ENCODE measurements at regions not wholly inside any gene's neighbourhood (a gene's known extent, or its start where the extent isn't known, plus 50 kb on each side); places are given as distances from the start of the nearest gene placed in this dataset.
A peak's percentile ranks its signal among the peaks of the same experiment; 100 is the strongest.
"Not testable (repeated sequence)": the region's sequence is repeated elsewhere in the genome, so short reads cannot be mapped to it uniquely, and the experiment has no call there.

DNA sequence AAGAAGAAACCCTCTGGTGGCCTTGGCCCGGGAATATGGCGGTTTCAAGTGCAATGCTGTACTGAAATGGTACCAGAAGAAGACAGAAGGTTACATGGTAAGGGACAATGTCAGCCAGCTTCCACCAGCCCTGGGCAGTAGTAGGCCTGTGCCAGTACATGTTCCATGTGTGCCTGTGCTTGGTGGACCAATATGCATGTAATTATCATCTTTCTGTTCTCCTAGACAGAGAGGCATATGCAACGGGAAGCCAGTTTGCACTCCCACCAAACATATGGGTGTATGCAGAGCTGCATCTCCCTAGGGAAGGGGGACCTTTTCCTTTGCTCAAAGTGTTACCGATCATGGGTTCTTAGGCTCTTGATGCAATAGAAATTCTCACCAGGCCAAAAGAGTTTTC, 80.9 kb upstream of the ADORA2B start:
- not testable (repeated sequence) for DNase-seq (ENCODE audit: low spot score)

DNA sequence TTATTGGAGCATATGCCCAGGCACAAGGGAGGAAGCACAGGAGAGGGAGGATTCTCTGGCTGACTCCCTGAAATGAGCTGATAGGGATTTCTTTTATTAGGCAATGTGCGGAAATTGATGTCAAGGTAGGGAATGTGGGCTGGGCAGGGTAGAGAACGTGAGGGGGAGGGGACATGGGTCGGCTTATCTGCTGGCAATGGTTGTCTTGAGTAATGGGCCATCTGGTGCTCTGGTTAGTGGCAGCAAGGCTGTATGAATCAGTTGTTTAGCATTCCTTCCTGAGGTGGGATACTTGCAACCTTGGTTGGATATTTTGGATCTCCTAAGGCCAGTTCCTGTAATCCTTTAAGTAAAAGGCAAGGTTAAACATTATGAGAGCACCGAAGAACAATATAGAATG, 80.5 kb upstream of the ADORA2B start:
- DNase-seq (ENCODE audit: low spot score), result not testable (repeated sequence)

DNA sequence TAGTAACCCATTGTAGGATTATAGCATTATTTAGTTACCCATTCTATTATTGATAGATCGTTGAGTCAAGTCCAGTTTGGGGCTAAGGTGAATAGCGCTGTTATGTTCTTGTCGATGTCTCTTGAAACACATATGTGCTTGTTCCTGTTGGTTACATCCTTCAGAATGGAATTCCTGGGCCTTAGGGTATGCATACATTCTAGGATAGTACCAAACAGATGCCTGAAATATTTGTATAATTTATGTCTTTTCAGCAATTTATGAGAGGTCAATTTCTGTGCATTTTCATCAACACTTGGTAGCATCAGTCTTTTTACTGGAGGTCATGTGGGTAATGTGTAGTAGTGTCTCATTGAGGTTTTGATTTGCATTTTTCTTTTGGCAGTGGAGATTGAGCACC, 78.9 kb upstream of the ADORA2B start:
- not testable (repeated sequence) for DNase-seq (ENCODE audit: low spot score)

DNA sequence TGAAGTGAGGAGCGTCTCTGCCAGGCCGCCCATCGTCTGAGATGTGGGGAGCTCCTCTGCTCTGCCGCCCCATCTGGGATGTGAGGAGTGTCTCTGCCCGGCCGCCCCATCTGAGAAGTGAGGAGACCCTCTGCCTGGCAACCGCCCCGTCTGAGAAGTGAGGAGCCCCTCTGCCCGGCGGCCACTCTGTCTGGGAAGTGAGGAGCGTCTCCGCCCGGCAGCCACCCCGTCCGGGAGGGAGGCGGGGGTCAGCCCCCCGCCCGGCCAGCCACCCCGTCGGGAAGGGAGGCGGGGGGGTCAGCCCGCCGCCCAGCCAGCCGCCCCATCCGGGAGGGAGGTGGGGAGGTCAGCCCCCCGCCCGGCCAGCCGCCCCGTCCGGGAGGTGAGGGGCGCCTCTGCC, 77.6 kb upstream of the ADORA2B start:
- not testable (repeated sequence) for DNase-seq (ENCODE audit: low spot score)

DNA sequence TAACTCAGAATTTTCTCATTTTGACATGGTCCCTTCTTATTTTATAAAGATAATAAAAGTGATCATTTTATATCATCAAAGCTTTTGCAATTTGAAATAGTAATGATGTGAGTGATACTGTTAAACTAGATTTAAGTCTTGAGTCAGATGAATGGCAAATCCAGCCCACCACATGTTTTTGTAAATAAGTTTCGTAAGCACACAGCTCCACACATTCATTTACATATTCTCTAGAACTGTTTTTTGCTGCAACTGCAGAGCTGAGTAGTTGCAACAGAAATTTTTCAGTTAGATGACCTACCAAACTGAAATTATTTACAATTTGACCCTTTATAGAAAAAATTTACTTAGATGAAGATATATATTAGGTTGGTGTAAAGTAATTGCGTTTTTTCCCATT, 75.1 kb upstream of the ADORA2B start:
- DNase-seq (ENCODE audit: low spot score), result not testable (repeated sequence)

DNA sequence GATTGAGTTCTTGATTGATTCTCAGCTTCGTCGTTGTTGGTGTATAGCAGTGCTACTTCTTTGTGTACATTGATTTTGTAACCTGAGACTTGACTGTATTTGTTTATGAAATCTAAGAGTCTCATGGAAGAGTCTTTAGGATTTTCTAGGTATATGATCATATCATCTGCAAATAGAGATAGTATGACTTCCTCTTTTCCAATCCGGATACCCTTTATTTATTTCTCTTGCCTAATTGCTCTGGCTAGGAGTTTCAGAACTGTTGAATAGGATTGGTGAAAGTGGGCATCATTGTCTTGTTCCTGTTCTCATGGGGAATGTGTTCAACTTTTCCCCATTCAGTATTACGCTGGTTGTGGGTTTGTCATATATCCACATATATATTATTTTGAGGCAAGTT, 72.3 kb upstream of the ADORA2B start:
- DNase-seq (ENCODE audit: low spot score), result not testable (repeated sequence)

DNA sequence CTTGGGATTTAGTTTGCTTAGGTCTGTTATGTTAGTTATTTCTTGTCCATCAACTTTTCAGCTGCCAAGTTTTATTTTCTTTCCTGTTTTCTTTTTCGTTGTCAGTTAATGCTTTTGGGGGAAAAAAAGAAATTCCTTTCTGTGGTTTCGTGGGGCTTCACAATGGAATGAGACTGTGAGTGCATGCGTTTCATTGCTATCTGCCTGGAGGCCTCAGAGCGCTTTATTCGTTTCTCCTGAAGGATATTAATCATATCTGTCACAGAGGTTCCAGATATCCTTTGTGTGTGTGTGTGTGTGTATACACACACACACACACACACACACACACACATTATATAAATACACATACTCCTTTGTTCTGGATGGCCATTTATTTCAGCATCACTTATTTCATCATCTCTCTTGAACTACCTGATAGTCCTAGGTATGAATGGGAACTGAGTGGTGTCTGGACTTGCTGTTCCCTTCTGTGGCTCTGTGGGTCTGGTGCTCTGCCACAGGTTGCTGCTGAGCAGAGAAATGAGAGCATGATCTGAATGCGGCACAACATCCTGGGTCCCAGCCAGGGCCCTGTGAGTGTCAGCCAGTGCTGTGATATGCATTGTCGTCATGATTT, 66.9 kb upstream of the ADORA2B start:
- DNase-seq (ENCODE audit: low spot score), result not testable (repeated sequence)

DNA sequence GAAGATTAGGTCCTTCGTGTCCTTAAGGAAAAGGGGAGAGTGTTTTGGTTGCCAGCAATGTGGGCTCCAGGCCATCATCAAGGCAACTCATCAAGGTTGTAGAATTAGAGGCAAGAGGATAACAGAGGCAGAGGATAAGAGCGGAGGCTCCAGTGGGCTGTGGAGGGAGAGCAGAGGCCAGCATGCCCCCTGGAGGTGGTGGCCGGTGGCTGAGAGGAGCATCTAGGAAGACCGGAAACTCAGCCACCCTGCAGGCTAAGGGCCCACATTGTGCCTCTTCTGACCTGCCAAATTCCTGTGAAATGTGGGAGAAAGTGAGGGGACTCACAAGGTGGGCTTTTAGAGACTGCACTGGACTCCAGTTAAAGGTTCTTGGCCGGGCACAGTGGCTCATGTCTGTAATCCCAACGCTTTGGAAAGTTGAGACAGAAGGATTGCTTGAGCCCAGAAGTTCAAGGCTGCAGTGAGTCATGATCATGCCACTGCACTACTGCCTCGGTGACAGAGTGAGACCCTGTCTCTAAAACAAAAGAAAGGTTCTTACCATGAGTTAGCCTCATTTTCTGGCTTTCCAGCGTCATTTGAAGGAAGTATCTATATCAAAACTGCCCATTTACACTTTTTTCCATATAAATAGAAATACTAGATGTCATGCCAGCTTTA, 62.7 kb upstream of the ADORA2B start:
- DNase-seq (ENCODE audit: low spot score), result peak; percentile 2

DNA sequence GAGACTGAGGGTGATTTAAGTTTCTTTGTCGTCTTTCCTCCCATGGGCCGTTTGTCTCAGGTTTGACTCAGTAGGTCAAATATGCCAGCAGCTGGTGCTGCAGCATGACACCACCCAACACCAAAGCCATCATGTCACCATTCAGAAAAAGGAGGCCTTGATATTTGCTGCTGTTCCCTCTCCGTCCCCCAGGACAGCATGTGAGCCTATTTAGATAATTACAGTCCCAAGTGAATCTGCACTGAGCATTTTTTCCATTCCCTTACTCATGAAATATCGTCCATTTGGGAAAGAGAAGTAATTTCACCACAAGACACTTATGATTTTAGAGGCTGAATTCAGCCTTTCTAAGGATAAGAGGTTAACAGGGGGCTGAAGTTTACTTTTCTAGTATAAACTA, 62.2 kb upstream of the ADORA2B start:
- no peak for DNase-seq (ENCODE audit: low spot score)

DNA sequence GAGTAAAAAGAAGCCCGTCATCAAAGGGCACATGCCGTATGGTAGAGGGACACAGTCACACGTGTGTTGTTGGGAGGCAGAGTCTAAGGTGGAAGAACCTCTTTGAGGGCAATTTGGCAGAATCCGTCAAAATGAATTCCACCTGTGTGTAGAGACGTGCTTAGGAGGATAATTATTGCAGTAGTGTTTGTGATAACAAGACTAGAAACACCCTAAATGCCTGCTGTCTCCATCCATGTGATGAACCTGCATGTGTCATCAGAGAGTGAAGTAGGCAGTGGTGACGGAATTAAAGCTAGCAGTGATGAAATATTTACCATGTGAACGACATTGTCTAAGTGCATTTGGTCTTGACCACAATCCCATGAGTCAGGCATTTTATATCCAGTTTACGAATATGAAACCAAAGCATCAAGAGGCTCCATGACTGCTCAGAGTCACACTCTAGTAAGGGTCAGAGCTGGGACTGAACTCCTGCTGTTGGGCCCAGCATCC, 61.3 kb upstream of the ADORA2B start:
- DNase-seq (ENCODE audit: low spot score), result peak; percentile 22

DNA sequence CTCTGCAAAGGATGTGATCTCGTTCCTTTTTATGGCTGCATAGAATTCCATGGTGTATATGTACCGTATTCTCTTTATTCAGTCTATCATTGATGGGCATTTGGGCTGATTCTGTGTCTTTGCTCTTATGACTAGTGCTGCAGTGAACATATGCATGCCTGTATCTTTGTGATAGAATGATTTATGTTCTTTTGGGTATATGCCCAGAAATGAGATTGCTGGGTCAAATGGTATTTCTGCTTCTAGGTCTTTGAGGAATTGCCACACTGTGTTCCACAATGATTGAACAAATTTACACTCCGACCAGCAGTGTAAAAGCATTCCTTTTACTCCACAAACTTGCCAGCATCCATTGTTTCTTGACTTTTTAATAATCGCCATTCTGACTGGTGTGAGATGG, 60.2 kb upstream of the ADORA2B start:
- no peak for DNase-seq (ENCODE audit: low spot score)

DNA sequence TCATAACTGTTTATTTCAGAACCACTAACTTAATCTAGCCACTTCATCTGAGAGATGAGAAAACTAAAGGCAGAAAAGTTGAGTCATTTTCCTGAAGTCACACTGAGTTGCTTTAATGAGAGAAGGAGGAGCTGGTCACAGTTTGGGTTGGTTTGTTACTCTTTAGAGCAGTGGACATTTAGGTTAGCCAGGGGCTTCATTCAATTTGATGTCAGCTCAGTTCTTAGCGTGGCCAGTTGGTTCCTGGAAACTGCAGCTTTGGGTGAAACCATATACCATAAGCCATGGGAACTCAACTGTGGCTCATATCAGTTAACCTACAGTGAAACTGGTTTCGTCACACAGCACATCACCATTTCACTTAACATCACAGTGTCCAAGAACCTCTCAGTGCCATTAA, 59.2 kb upstream of the ADORA2B start:
- DNase-seq (ENCODE audit: low spot score), result no peak

DNA sequence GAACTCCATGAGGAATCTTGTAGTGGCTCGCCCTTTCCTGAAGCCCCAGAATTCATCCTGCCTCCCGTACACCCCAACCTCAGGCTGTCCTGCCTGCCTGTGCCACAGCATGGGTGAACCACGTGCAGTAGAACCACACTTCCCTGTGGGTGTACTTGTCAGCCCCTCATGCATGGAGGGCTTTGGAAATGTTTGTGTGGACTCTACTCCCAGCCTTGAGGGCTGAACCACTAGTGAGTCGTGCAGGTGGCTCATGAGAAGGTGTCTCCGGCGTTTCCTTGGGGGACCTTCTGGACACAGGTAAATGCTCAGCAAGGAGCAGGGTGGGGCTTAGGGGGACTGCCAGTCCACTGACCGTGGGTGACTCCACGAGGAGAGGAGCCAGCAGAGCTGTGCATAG, 58.7 kb upstream of the ADORA2B start:
- DNase-seq (ENCODE audit: low spot score), result no peak

DNA sequence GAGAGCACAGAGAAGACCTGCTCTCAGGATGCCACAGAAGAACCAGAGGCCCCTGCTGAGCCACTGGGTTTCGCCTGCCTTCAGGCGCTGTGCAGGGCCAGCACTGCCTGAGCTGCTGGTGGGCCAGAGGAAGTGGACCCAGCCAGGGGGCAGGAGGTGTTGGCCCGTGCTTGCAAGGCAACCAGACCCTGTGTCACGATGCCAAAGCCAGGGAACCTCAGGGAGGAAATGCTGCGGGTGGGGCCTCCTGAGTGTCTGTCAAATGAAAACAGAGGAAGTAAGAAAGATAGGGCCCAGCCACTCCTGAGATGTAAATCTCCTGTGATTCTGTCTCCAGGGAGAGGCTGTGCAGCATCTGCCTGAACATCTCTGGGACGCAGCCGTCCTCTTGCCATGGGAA, 58.1 kb upstream of the ADORA2B start:
- DNase-seq (ENCODE audit: low spot score), result no peak

DNA sequence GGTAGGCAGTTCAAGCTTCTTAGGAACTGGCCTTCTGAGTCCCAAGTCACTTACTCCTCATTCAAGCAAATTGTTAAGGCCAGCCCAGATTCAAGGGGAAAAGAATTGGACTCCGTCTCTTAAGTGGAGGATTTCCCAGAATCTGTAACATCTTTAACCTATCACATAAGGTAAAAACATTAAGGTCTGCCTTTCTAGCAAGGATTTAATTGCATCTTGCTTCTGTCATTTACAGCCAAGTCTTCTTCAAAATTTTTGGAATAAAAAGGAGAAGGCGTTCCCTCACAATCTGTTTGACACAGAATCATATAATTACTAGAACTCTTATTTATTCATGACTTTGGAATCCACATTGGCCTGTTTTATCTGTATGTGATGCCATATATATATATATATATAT, 56.5 kb upstream of the ADORA2B start:
- no peak for DNase-seq (ENCODE audit: low spot score)

DNA sequence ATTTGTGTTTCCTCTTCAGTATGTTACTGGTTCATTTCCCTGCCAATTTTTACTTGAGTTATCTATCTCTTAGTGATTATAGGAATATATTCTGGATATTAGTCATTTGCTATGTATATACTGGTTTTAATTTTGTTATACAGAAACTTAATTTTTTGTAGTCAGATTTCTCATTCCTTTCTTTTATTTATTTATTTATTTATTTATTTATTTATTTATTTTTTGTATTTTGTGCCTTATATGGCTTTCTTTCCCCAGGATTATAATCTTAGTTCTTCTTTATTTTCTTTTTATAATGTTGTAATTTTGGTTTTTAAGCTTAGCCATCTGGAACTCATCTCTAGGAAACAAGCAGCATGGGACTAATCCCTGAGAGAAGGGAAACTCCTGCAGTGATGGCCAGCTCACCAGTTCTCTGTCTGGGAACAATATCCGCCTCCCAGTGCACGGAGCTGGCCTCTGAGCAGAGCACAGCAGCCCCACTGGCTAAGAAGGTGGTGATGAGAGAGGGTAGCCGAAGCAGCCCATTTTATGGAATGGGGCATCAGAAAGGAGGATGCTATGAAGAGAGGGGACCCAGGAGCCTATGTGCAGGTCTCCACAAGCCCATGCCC, 54.5 kb upstream of the ADORA2B start:
- DNase-seq (ENCODE audit: low spot score), result no peak

DNA sequence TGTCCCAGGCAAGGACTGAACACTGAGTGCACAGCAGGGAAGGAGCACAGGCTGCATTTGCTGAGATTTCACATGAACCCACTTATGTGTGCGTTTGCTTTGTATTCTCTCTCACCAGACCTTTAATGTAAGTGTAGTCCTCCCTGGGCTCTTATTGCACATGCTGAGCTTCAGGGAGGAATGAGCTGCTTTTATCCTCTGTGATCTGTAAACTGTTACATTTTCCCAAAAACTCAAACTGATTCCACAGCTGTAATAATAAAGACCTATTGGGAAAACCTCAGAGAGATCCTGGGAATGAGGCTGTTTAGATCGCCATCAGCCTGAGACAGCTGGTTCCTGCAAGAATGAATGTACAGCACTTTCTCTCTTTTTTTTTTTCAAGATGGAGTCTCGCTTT, 53.6 kb upstream of the ADORA2B start:
- no peak for DNase-seq (ENCODE audit: low spot score)

DNA sequence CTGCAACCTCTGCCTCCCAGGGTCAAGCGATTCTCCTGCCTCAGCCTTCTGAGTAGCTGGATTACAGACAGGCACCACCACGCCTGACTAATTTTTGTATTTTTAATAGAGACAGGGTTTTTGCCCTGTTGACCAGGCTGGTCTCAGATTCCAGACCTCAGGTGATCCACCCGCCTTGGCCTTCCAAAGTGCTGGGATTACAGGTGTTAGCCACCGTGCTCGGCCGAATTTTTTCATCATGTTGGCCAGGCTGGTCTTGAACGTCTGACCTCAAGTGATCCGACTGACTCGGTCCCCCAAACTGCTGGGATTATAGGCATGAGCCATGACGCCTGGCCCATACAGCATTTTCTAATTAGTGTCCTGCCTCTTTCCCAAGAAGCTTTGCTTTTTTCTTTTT, 52.7 kb upstream of the ADORA2B start:
- no peak for DNase-seq (ENCODE audit: low spot score)

DNA sequence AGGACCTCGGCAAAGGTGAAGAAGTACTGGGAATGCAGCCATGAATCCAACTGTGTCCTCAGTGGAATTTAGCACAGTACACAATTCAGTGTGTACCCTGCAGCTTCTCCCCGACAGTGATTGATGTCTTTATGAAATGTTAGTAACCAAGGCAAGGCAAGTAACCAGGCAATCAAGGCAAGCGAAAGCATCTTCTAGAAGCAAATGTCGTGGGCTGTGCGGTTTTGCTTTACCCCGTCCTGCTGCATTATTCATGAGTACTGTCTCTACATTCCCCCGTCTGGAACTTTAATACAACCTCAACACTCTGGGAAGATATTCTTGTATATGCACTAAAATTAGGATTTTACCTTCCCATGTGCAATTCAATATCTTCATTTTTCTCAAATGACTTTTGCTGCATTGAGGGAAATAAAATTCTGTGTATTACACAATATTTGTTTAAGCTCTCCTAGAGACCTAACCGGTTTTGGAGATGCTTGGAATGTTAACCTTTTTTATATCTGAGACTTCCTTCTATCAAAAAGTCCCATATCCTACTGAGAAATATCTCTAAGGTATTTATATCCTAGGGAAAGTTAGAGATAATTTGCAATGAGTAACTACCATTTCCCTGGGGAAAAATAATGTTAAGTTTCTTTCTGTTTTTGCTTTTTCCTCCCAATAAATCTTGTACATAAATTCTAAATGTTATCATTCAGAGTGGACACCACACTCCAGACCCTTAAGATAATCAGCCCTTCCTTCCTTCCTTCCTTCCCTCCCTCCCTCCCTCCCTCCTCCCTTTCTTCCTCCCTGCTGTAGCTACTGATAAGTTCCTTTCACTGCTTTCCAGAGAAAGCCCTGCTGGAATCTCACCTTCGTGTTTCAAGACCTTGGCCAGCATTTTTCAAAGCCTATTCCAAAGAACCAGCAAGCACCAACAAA, 51.9 kb upstream of the ADORA2B start:
- no peak for DNase-seq (ENCODE audit: low spot score)

DNA sequence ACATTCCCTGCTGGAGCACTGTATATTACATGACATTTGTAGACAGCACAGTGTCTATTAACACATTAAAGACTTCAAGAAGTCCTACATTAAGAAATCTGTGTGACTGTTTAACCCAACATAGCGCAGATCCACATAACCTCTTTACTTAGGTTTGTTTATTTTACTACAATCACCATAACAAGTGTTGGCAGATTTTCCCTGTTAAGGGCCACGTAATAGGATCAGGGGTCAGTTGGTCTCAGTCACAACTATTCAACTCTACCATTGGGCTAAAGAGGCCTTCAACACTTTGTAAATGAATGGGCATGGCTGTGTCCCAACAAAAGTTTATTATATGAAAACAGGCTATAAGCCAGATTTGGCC, 51.3 kb upstream of the ADORA2B start:
- DNase-seq (ENCODE audit: low spot score), result no peak

DNA sequence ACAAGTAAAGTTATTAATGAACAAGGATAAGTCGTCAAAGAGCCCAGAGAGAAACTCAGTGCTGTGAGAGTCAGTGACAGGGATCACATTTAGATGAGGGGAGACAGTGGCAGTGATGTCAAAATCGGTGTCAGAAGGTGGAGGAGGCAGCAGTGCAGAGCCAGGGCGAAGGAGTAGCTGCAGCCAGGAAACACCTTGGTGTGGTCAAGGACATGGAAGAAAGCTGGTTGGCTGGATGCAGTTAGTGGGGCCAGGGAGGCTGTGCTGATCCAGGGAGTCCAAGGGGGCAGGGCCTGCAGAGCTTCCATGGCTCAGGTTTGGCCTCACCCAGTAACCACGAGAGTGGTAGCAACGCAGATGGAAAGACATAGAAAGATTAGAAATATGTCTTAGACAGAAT, 50.7 kb upstream of the ADORA2B start:
- DNase-seq (ENCODE audit: low spot score), result no peak

DNA sequence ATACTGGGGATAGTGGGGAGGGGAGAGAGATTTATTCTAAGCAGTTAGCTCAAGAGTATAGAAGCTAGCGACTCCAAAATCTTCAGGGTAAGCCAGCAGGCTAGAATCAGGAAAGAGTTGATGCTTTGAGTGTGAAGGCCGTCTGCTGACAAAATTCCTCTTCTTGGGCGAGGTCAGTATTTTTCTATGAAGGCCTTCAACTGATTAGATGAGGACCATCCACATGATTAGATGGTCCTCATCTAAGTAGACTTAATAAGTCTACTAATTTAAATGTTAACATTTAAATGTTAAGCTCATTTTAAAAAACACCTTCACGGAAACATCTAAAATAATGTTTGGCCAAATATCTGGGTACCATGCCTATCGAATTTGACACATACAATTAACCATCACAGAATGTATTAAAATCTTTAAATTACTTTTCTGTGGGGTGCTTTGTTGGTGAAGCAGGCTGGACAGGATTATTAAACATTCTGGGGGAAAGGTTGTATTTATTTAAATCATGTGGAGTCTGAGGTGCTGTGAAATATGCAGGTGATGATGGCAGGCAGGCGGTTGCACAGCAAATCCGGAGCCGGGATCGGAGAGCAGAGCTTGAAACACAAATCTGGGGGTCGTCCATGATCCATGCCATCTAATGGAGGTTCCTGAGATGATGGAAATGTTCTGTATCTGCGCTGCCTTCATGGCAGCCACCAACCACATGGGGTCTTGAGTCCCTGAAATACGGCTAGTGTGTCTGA, 49.8 kb upstream of the ADORA2B start:
- no peak for DNase-seq (ENCODE audit: low spot score)

All from cerebellar cortex (tissue), 1 donor.